GM13977 (cell line): ENCODE measurements at regions not wholly inside any gene's neighbourhood (a gene's known extent, or its start where the extent isn't known, plus 50 kb on each side); places are given as distances from the start of the nearest gene placed in this dataset.

Source experiments
- DNase-seq: peaks from one replicate; pipeline ENCODE4 v3.0.0; 2012; ENCODE audit warnings: low spot score
- in situ Hi-C: fragments of 300-500 bp; cut with MboI; formaldehyde crosslinking; loops from one replicate; pipeline ENCODE4 v1.12.0; 2022; ENCODE audit warnings: low sequenced_read_pairs, low pct_unique_long_range_greater_than_20kb, mixed read lengths, inconsistent platforms; ENCODE audit not compliant: unreplicated experiment
- TF ChIP-seq, protein P1 (sequence below): IDR thresholded peaks from 2 replicates; pipeline ENCODE4 v1.5.1; 2012; ENCODE audit warnings: mild to moderate bottlenecking, control low read depth; ENCODE audit not compliant: insufficient read depth; ENCODE audit errors: extremely low read depth, missing control alignments

DNA sequence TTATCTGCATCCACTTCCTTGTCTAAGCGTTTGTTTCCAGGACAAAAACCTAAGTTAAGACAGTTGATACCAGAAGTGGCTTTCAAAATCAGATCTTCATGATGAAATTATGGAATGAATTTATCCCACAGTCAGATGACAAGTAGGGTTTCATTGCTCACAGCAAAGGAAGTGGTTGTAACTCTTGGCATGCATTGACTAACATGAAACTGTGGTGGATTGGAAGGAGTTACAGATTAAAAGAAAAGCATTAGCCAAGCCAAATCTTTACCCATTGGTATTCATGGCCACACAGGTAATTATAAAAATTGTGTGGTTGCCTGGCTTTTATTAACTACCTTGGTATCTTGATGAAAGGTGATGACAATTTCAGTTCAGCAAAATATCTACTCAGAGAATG lies 438.0 kb upstream of the NXPH2 start:
- in situ Hi-C loops: no loop called here
- no peak for DNase-seq
- TF ChIP-seq, protein P1, sequence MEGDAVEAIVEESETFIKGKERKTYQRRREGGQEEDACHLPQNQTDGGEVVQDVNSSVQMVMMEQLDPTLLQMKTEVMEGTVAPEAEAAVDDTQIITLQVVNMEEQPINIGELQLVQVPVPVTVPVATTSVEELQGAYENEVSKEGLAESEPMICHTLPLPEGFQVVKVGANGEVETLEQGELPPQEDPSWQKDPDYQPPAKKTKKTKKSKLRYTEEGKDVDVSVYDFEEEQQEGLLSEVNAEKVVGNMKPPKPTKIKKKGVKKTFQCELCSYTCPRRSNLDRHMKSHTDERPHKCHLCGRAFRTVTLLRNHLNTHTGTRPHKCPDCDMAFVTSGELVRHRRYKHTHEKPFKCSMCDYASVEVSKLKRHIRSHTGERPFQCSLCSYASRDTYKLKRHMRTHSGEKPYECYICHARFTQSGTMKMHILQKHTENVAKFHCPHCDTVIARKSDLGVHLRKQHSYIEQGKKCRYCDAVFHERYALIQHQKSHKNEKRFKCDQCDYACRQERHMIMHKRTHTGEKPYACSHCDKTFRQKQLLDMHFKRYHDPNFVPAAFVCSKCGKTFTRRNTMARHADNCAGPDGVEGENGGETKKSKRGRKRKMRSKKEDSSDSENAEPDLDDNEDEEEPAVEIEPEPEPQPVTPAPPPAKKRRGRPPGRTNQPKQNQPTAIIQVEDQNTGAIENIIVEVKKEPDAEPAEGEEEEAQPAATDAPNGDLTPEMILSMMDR: no peak

DNA sequence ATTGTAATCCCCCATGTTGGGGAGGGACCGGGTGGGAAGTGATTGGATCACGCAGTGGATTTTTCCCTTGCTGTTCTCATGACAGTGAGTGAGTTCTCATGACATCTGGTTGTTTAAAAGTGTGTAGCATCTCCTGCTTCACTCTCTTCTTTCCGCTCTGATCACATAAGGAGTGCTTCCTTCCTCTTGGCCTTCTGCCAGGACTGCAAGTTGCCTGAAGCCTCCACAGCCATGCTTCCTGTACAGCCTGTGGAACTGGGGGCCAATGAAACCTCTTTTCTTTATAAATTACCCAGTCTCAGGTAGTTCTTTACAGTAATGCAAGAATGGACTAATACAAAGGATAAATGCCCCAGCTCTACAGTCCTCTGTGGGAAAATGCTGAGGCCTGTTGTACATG lies 437.5 kb upstream of the NXPH2 start:
- in situ Hi-C loops: no loop called here
- DNase-seq: no peak

DNA sequence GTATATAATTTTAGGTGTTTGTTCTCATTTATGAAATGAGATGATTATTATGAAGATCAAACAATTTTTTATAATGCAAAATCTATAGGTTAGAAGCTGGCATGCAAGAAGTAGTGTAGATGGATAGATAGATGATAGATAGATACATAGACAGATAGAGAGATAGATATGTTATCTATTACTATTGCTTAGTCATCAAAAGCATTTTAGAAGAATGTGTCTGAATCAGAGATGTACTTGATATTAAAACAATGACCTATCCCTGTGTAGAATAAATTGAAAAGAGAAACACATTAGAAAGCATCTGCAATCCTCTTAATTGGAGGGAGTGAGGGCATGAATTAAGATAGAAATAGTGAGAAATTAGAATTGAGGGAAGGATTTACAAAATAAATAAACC lies 436.2 kb upstream of the NXPH2 start:
- no peak for DNase-seq
- in situ Hi-C loops: no loop called here
- TF ChIP-seq, protein P1: no peak

More for the DNA sequence above, 437.5 kb upstream of the NXPH2 start:
- TF ChIP-seq, protein P1: no peak

DNA sequence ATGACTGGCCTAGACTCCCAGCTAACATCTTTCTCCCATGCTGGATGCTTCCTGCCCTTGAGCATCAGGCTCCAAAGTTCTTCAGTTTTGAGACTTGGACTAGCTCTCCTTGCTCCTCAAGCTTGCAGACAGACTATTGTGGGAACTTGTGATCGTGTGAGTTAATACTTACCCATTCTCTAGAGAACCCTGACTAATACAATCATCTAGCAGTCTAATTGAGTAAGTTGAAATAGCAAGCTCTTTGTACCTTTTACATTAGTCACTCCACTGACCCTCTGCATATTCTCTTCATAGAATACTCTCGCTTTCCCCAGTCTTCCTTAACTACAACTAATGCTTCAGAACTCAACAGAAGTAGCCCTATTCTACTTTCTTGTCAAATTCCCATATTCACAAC lies 434.6 kb upstream of the NXPH2 start:
- TF ChIP-seq, protein P1: no peak
- no peak for DNase-seq
- in situ Hi-C loops: no loop called here

DNA sequence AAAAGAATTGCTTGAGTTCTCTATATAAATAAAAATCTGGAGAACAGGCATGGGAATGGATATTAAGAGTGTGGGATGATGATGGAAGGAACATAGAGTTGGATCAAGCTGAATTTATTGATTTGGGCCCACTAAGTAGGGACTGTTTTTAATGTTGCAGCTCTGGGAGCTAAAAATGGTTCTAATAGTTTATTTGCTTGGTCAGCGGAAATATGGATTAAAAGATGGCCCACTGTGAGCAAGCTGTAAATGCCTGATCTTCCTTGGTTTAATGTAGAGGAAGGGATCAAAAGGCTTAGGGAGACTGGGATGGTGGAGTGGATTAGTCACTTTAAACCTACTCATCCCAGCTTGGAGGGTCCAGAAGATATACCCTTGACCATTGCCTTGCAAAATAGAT lies 429.4 kb upstream of the NXPH2 start:
- no peak for DNase-seq
- TF ChIP-seq, protein P1: no peak
- in situ Hi-C loops: no loop called here

DNA sequence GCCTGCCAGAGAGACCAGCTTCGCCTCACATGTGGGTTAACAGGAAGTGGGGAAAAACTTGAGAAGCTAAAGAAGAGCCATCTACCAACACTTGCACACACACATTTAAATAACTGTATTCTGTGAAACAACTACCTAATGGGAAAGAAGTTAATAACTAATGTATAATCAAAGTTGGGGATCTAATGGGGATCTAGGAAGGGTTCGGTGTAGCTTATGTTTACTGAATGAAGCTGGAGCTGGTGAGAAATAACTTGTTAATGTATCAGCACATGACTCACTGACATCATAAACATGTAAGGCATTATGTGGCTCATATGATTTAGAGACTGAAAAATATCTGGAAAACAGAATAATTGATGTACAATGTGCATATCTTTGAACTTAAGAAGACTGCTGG lies 421.3 kb upstream of the NXPH2 start:
- TF ChIP-seq, protein P1: no peak
- no peak for DNase-seq
- in situ Hi-C loops: no loop called here

DNA sequence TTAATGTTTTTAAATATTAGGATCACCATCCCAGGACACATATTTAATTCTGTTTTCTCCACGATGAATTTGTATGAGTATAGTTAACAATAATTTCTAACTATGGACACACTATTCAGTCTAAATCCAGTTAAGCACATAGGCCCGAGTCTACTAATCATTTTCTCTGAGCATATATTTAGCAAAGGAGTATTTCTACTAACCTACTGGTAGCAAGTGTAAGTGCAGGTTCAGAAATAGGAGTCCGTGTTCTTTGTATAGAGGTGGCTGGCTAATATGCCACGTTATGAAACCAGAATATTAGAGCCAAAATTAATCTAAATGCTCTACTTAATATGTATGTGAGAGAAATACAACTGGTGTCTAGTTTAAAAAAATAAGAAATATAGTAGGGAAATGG lies 416.6 kb upstream of the NXPH2 start:
- in situ Hi-C loops: no loop called here
- TF ChIP-seq, protein P1: no peak

More for the DNA sequence above, 416.6 kb upstream of the NXPH2 start:
- DNase-seq: no peak
